ENCODE measurements at regions not wholly inside any gene's neighbourhood (a gene's known extent, or its start where the extent isn't known, plus 50 kb on each side); places are given as distances from the start of the nearest gene placed in this dataset.

- TF ChIP-seq CTCF (IDR thresholded peaks at IDR 0.05; ENCODE audit: poor library complexity, severe bottlenecking) (no peak), MXI1 (conservative IDR thresholded peaks at IDR 0.05; ENCODE audit: poor library complexity, severe bottlenecking) (no peak), POLR2AphosphoS5 (IDR thresholded peaks at IDR 0.05) (no peak), EZH2 (IDR thresholded peaks at IDR 0.05; ENCODE audit: borderline replicate concordance, insufficient read depth, low read length, poor library complexity, severe bottlenecking) (no peak), EP300 (conservative IDR thresholded peaks at IDR 0.05; ENCODE audit: poor library complexity, severe bottlenecking) (no peak), RAD21 (conservative IDR thresholded peaks at IDR 0.05) (no peak), TAF1 (IDR thresholded peaks at IDR 0.05; ENCODE audit: low read depth) (no peak)
Measured at GRCh38 chrX:113421432-113421831, 580.8 kb upstream of the AMOT start.
